Breast epithelium (tissue), 3 donors: ENCODE measurements at regions not wholly inside any gene's neighbourhood (a gene's known extent, or its start where the extent isn't known, plus 50 kb on each side); places are given as distances from the start of the nearest gene placed in this dataset.

Experiments
- POLR2AphosphoS5 ChIP-seq, 3 donors: sonication (generic); formaldehyde crosslinking; IDR thresholded peaks; one replicate each; pipeline ENCODE4 v1.6.1; 2017; ENCODE audit warnings: antibody characterized with exemption in 3 of 3
- TF ChIP-seq, protein P1 (sequence below), 3 donors: fragments of 450-650 bp; IDR thresholded peaks; one replicate each; pipeline ENCODE4 v1.5.1; 2016 to 2017; ENCODE audit warnings: antibody characterized with exemption in 3 of 3, mild to moderate bottlenecking in 3 of 3, moderate library complexity in 3 of 3

GRCh38 chr6:138655828-138656227 is 117.7 kb upstream of the CCDC28A start:
- TF ChIP-seq, protein P1, sequence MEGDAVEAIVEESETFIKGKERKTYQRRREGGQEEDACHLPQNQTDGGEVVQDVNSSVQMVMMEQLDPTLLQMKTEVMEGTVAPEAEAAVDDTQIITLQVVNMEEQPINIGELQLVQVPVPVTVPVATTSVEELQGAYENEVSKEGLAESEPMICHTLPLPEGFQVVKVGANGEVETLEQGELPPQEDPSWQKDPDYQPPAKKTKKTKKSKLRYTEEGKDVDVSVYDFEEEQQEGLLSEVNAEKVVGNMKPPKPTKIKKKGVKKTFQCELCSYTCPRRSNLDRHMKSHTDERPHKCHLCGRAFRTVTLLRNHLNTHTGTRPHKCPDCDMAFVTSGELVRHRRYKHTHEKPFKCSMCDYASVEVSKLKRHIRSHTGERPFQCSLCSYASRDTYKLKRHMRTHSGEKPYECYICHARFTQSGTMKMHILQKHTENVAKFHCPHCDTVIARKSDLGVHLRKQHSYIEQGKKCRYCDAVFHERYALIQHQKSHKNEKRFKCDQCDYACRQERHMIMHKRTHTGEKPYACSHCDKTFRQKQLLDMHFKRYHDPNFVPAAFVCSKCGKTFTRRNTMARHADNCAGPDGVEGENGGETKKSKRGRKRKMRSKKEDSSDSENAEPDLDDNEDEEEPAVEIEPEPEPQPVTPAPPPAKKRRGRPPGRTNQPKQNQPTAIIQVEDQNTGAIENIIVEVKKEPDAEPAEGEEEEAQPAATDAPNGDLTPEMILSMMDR (IDR thresholded peaks at IDR 0.05): no peak
- no peak for TF ChIP-seq POLR2AphosphoS5 (IDR thresholded peaks at IDR 0.05)
